GM18907 (cell line): ENCODE measurements at regions not wholly inside any gene's neighbourhood (a gene's known extent, or its start where the extent isn't known, plus 50 kb on each side); places are given as distances from the start of the nearest gene placed in this dataset.

Experiments used
- ATAC-seq: cut with Tn5 transposase; IDR thresholded peaks from one replicate; pipeline ENCODE4 v1.9.1; 2021; ENCODE audit warnings: mild to moderate bottlenecking, moderate library complexity; ENCODE audit not compliant: unreplicated experiment

- ATAC-seq, result no peak
Observed at GRCh38 chr2:145015561-145015960, 495.6 kb upstream of the ZEB2 start.

GRCh38 chr2:145012806-145013205, 492.9 kb upstream of the ZEB2 start:
- ATAC-seq, result no peak

- ATAC-seq, result no peak
Observed at GRCh38 chr2:145012214-145012670, 492.3 kb upstream of the ZEB2 start.

GRCh38 chr2:145010635-145011034, 490.7 kb upstream of the ZEB2 start:
- ATAC-seq, result no peak

GRCh38 chr2:145007960-145008263, 488.0 kb upstream of the ZEB2 start:
- no peak for ATAC-seq

- ATAC-seq, result no peak
Observed at GRCh38 chr2:145007093-145007959, 487.4 kb upstream of the ZEB2 start.

GRCh38 chr2:145002624-145003023, 482.7 kb upstream of the ZEB2 start:
- no peak for ATAC-seq

GRCh38 chr2:145000376-145000775, 480.5 kb upstream of the ZEB2 start:
- no peak for ATAC-seq

- no peak for ATAC-seq
Observed at GRCh38 chr2:144999936-145000335, 480.0 kb upstream of the ZEB2 start.

GRCh38 chr2:144999071-144999875, 479.4 kb upstream of the ZEB2 start:
- no peak for ATAC-seq

- no peak for ATAC-seq
Observed at GRCh38 chr2:144998435-144998834, 478.5 kb upstream of the ZEB2 start.

GRCh38 chr2:144996225-144996795, 476.4 kb upstream of the ZEB2 start:
- no peak for ATAC-seq

GRCh38 chr2:144995482-144995881, 475.6 kb upstream of the ZEB2 start:
- no peak for ATAC-seq

- ATAC-seq, result no peak
Observed at GRCh38 chr2:144990661-144991060, 470.7 kb upstream of the ZEB2 start.

GRCh38 chr2:144989579-144990270, 469.8 kb upstream of the ZEB2 start:
- ATAC-seq, result no peak

- no peak for ATAC-seq
Observed at GRCh38 chr2:144988591-144988990, 468.7 kb upstream of the ZEB2 start.

- no peak for ATAC-seq
Observed at GRCh38 chr2:144986691-144987090, 466.8 kb upstream of the ZEB2 start.

GRCh38 chr2:144984038-144984437, 464.1 kb upstream of the ZEB2 start:
- no peak for ATAC-seq

- ATAC-seq, result no peak
Observed at GRCh38 chr2:144983107-144983506, 463.2 kb upstream of the ZEB2 start.

- no peak for ATAC-seq
Observed at GRCh38 chr2:144982481-144982880, 462.6 kb upstream of the ZEB2 start.

GRCh38 chr2:144975881-144976280, 456.0 kb upstream of the ZEB2 start:
- ATAC-seq, result no peak
